GM18519 (cell line): ENCODE measurements at regions not wholly inside any gene's neighbourhood (a gene's known extent, or its start where the extent isn't known, plus 50 kb on each side); places are given as distances from the start of the nearest gene placed in this dataset.
"Not testable (repeated sequence)": the region's sequence is repeated elsewhere in the genome, so short reads cannot be mapped to it uniquely, and the experiment has no call there.

Experiments used
- ATAC-seq: cut with Tn5 transposase; IDR thresholded peaks from one replicate; pipeline ENCODE4 v1.9.1; 2021; ENCODE audit warnings: mild to moderate bottlenecking, moderate library complexity; ENCODE audit not compliant: unreplicated experiment, low FRiP score

- ATAC-seq = no peak
Measured at GRCh38 chr1:215022741-215023141, 59.8 kb upstream of the KCNK2 start.

- ATAC-seq = no peak
Measured at GRCh38 chr1:215023155-215023832, 59.2 kb upstream of the KCNK2 start.

- no peak for ATAC-seq
Measured at GRCh38 chr1:215028954-215029353, 53.6 kb upstream of the KCNK2 start.

- not testable (repeated sequence) for ATAC-seq
Measured at GRCh38 chr1:215030581-215030980, 52.0 kb upstream of the KCNK2 start.

- ATAC-seq = no peak
Measured at GRCh38 chr1:215031392-215031791, 51.1 kb upstream of the KCNK2 start.
